SK-N-MC (cell line): ENCODE measurements at regions not wholly inside any gene's neighbourhood (a gene's known extent, or its start where the extent isn't known, plus 50 kb on each side); places are given as distances from the start of the nearest gene placed in this dataset.

Experiments used
- EZH2 ChIP-seq: fragments of 200-600 bp; sonication (generic); IDR thresholded peaks from one replicate; pipeline ENCODE4 v1.6.1; 2017; ENCODE audit warnings: antibody characterized with exemption
- FOXP2 ChIP-seq: optimal IDR thresholded peaks from 2 replicates; pipeline ENCODE3; 2011; ENCODE audit warnings: mild to moderate bottlenecking, moderate library complexity; ENCODE audit not compliant: insufficient read depth; ENCODE audit errors: extremely low read length, control extremely low read depth
- POLR2AphosphoS5 ChIP-seq: IDR thresholded peaks from 2 replicates; pipeline ENCODE4 v1.6.1; 2012; ENCODE audit warnings: mild to moderate bottlenecking, low read depth, low read length, borderline replicate concordance

GRCh38 chr2:16190446-16191270 is 250.3 kb downstream of the MYCN start:
- TF ChIP-seq POLR2AphosphoS5 (no peak), EZH2 (no peak), FOXP2 (no peak)
